GM19468 (cell line): ENCODE measurements at regions not wholly inside any gene's neighbourhood (a gene's known extent, or its start where the extent isn't known, plus 50 kb on each side); places are given as distances from the start of the nearest gene placed in this dataset.

ENCODE experiments used
- ATAC-seq: cut with Tn5 transposase; IDR thresholded peaks from one replicate; pipeline ENCODE4 v1.9.1; 2021; ENCODE audit warnings: mild to moderate bottlenecking, moderate library complexity, moderate number of reproducible peaks; ENCODE audit not compliant: unreplicated experiment; ENCODE audit errors: extremely low read depth

GRCh38 chr10:29962166-29962850, 97.1 kb downstream of the JCAD start:
- no peak for ATAC-seq

DNA sequence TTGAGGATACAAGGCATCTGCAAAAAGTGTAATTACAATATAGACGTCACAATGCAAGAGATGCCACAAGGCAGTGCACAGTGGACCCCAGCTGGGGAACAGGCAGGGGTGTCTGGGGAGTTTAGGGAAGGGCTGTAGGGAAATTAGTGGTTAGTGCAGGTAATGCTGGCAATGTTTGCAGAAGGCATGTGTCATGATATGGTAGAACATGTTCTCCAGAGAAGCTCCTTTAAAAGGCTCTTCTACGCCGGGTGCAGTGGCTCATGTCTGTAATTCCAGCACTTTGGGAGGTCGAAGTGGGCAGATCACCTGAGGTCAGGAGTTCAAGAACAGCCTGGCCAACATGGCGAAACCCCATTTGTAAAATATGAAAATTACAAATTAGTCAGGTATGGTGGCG, 98.0 kb downstream of the JCAD start:
- no peak for ATAC-seq

GRCh38 chr10:29960261-29960660, 99.1 kb downstream of the JCAD start:
- ATAC-seq: no peak

DNA sequence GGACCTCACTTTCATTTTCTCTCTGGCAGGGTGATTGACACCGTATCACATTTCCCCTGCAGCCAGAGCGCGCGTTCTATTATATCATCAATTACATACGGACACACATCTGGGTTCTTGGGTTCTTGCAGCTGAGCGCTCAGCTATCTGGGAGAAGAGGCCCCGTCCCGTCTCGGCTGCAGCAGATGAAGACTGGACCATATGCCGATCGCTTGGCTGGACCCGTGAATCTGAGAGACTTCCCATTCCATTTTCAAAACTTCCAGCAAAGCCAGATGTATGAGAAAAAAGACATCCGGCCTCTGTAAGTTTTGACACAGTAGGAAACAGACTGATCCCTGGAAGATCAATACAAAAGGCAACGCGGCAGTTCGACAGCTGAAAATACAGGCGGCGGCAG, 99.8 kb downstream of the JCAD start:
- no peak for ATAC-seq

- ATAC-seq: no peak
Observed at GRCh38 chr10:29958440-29958839, 100.9 kb downstream of the JCAD start.

- no peak for ATAC-seq
Observed at GRCh38 chr10:29957907-29958331, 101.5 kb downstream of the JCAD start.

DNA sequence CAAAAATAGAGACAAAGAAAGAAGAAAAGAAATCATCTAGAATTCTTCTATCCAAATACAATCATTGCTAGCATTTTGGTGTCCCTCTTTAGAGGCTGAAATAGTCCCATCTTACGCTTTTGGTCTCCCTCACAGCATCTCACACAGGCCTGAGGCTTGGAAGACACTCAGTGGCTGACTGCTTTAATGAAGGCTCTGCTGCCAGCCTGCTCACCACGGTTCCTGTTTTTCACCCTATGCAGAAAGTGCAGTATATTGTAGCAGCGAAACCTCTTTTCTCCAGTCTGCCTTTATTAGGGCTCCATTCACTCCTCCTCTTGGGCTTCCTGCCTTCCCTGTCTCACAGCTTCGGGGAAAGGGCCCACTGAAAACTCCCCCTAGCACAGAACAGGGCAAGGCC, 102.2 kb downstream of the JCAD start:
- no peak for ATAC-seq

- no peak for ATAC-seq
Observed at GRCh38 chr10:29956335-29956924, 103.0 kb downstream of the JCAD start.

DNA sequence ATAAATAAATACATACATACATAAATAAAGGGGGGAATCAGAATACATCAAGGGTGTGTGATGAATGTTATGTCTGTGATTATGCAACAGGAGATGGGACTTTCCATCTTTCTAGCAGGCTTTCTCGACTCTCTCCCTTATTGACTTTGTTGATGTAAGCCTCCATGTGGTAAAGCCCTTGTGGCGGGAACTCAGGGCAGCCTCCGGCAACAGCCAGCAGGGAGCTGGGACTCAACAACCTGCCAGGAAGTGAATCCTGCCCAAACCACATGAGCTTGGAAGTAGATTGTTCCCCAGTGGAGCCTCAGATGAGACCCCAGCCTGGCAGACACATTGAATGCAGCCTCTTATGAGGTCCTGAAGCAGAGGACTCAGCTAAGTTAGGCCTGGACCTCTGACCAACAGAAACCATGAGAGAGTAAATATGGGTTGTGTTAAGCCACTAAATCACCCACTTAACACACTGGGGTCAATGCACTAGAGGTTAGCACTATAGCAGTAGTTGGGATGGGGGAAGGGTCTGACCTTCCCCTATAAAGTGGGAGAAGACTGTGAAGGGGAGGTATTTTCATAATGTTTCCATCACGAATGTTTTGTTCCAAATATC, 104.0 kb downstream of the JCAD start:
- no peak for ATAC-seq

DNA sequence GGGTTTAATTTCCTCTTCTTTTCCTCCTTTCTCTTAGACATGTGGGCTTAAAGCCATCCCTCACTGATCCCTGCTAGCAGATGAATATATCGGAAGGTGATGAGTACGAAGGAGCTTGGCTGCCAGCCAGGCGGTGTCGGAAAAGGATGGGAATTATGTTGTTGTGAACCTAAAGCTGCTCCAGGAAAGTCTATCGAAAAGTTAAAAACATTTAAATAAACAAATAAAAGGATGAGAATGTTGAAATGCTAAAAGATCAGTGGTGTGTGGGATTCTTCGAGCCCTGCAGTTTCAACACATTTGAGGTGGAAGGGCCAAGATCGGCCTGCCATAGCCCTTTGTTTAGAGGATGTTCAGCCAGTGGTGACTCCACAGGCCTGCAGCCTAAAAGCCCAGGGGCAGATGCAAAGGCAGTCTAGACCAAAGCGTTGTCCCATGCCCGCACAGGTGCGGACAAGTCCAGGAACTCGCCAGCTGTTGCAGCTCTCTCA, 107.9 kb downstream of the JCAD start:
- ATAC-seq: no peak

DNA sequence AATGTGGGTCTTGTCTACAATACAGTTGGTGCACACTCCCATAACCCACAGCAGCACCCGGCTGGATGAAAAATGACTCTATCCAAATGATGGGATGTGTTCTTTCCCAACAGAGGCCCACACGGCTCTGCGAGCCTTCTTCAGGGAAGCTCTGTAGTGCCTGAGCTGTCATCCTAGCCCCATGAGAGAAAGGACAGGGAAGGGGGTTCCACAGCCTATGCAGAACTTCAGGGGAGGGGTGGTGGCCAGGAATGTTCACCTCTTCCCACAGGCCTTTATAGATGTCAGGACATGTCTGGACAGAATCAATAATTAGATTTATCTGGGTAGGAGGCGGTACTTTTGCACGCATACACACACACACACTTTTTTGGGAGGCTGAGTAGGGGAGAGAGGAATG, 109.0 kb downstream of the JCAD start:
- no peak for ATAC-seq

GRCh38 chr10:29949411-29950011, 109.9 kb downstream of the JCAD start:
- ATAC-seq: no peak

DNA sequence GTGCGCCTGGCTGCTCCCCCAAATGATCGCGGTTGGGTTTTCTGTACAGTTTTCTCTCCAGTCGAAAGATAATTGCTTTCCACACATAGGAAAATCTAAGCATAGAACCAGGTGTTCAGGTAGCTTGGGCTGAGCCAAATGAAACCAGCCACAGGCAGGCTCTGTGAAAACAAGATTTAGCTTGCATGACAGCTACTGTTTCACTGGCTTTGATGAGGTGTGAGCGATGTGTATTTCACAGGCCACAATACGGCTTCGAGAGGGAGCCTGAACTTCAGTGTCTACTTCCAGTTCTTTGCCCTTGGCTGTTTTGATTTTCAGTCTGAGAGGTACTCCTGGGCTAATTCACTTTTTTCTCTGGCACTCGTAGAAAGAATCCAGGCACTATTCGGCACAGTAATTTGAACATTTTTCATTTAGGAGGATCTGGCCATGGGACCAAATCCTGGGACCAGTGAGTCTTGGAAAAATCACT, 110.5 kb downstream of the JCAD start:
- no peak for ATAC-seq

GRCh38 chr10:29947701-29948060, 111.7 kb downstream of the JCAD start:
- ATAC-seq: no peak

DNA sequence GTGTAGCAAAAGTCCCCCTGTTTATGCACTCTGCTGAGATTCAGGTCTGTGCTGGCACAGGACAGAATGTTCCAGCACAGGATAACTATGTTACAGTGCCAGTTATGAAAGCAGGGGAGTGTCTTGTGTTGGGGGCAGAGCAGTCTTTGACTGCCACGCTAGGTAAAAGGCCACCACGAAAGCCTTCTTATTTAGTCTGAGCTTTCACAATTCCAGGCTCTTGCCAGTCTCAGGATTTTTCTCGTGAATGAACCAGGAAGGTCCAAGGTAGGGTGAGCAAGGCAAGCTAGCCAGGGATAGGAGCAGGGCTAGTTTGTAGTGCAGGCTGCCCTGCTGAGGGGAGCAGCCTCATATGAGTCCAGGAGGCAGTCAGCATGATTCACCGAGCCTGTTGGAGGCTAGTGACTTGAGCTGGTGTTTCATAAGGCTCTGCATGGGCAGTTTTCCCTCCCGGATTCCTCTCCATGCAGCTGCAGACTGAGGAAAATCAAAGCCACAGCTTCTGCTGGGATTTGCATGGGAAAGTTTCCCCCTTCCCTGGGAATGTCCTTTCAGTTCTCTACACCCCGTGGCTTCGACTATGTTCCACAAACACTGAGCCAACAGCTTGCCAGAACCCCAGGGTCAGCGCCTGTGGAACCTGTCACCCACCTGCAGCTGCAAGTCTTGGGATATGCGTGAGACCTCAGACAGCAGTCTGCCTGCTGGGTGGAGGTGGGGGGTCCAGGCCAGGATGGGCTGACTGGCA, 112.3 kb downstream of the JCAD start:
- no peak for ATAC-seq

DNA sequence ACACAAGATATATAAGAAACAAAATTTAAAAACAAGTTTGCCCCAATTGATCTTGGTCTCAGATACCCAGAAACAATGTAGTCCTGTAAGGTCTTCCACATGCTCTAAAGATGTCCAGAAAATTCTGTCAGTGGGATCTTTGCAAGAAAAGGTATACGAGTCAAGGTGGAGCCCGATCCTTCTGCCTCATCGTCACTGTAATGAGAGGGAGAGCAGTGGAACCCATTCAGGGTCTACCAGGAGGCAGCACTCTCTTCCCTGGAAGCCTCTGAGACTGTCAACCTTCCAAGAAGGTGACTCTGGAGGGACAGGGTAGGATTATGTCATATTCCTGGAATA, 112.8 kb downstream of the JCAD start:
- no peak for ATAC-seq

DNA sequence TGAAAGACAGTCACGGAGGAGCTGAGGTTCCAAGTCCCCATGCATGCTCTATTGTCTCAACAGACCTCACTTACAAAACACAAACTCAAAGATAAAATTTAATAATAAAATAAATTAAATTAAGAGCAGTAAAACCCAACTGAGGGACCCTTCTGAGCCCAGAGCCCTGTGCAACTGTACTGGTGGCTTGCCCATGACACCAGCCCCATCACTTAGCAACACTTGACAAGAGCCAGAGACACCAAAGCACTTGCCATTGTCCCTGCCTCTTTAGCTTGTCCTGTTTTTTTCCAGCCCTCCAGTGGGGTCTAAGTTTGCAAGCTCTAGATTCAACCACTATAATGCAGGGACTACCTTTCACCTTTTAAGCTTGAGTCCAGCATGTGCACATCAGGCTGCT, 117.9 kb downstream of the JCAD start:
- ATAC-seq: no peak

- no peak for ATAC-seq
Observed at GRCh38 chr10:29932991-29933390, 126.4 kb downstream of the JCAD start.

DNA sequence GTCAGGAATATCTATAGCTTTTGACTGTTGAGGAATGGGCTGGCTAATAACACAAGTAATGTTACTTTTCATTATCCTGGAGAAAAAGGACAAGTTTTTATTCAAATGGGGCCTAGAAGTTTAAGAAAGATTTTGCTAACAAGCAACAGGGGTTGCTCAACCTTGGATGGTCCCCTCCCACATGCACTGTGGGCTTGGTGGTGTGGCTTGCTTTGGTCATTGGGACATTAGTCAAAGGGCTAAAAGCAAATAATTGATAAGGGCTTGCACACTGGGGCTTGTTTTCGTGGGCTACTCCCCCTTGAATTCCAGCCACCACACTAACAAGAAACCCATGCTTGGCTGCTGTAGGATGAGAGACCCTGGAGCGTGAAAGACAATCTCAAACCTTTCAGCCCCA, 127.6 kb downstream of the JCAD start:
- ATAC-seq: no peak

GRCh38 chr10:29929006-29929405, 130.4 kb downstream of the JCAD start:
- no peak for ATAC-seq

DNA sequence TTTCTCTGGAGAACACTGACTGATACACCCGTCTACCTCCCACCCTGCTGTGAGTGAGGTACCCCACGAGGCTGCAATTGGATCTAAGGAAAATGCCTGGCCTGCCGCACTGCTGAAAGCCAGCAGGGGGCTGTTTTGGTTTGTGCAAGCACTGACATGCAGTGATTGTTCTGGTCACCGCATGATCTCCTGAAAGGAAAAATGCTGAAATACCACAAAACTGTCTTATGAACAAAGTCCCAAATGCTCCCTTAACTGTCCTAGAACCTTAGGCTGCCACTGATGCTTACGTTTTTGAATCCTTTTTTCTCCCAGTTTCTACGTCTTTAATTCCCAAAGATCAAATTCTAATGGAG, 132.7 kb downstream of the JCAD start:
- ATAC-seq: no peak
